H1 (cell line): ENCODE measurements at regions not wholly inside any gene's neighbourhood (a gene's known extent, or its start where the extent isn't known, plus 50 kb on each side); places are given as distances from the start of the nearest gene placed in this dataset.

Experiments used
- CTCF ChIA-PET: fragments of 300-600 bp; sonication (Branson Sonifier 250); formaldehyde crosslinking; loops from one replicate; lab custom pipeline; 2021; ENCODE audit not compliant: partially characterized antibody; lab: Charles Lee
- POLR2A ChIA-PET: fragments of 300-600 bp; sonication (Branson Sonifier 250); formaldehyde crosslinking; loops from one replicate; lab custom pipeline; 2021; ENCODE audit warnings: inconsistent platforms; ENCODE audit not compliant: partially characterized antibody; lab: Charles Lee
- DNase-seq, 2 experiments: peaks; one replicate each; pipeline versions ENCODE4 v3.0.0 to v3.0.0-alpha.2; 2010 to 2022; ENCODE audit warnings: low spot score in 2 of 2, low read depth in 1 of 2, mixed read lengths in 1 of 2
- FAIRE-seq: peaks from 2 replicates; lab custom pipeline; 2011; peaks lifted over from hg19 to GRCh38; lab: Jason Lieb, UNC
- H2AFZ ChIP-seq: 2 replicates; pipeline ENCODE4 v1.8.1; 2012; ENCODE audit warnings: low read length, inconsistent platforms
- H2AK5ac ChIP-seq: 2 replicates; pipeline ENCODE4 v1.6.1; 2013; ENCODE audit warnings: low read depth, low read length
- H2BK120ac ChIP-seq: replicated peaks from 2 replicates; pipeline ENCODE3; 2013; ENCODE audit warnings: low read depth, low read length, inconsistent platforms
- H2BK12ac ChIP-seq: 2 replicates; pipeline ENCODE4 v1.6.1; 2013; ENCODE audit warnings: low read depth, low read length
- H2BK15ac ChIP-seq: 2 replicates; pipeline ENCODE4 v1.6.1; 2013; ENCODE audit warnings: low read length
- H2BK20ac ChIP-seq: 2 replicates; pipeline ENCODE4 v1.6.1; 2013; ENCODE audit warnings: low read length
- H2BK5ac ChIP-seq: 2 replicates; pipeline ENCODE4 v1.6.1; 2013; ENCODE audit warnings: low read depth, low read length
- H3K14ac ChIP-seq: 2 replicates; pipeline ENCODE4 v1.6.1; 2013; ENCODE audit warnings: inconsistent platforms; ENCODE audit not compliant: insufficient read length
- H3K18ac ChIP-seq: 2 replicates; pipeline ENCODE4 v1.6.1; 2013; ENCODE audit warnings: low read length; ENCODE audit errors: extremely low read depth
- H3K23ac ChIP-seq: 2 replicates; pipeline ENCODE4 v1.6.1; 2013; ENCODE audit warnings: inconsistent platforms; ENCODE audit not compliant: insufficient read length
- H3K23me2 ChIP-seq: 2 replicates; pipeline ENCODE4 v1.6.1; 2013; ENCODE audit warnings: low read depth, low read length
- H3K27ac ChIP-seq: 2 replicates; pipeline ENCODE4 v1.6.1; 2011; ENCODE audit warnings: low read depth, low read length, inconsistent platforms
- H3K27me3 ChIP-seq, 4 experiments: replicated peaks in 1 of 4; 1 replicate in 1 of 4; 2 replicates in 3 of 4; pipeline versions ENCODE4 v1.6.1 to v1.8.1; 2011 to 2013; ENCODE audit warnings: low read length in 3 of 4, mild to moderate bottlenecking in 3 of 4, inconsistent platforms in 2 of 4, mixed read lengths in 2 of 4, moderate library complexity in 1 of 4; ENCODE audit not compliant: control insufficient read depth in 3 of 4, insufficient read depth in 3 of 4; ENCODE audit errors: extremely low read depth in 1 of 4
- H3K36me3 ChIP-seq, 4 experiments: 2 replicates each; pipeline versions ENCODE4 v1.6.1 to v1.8.1; 2011 to 2013; ENCODE audit warnings: mild to moderate bottlenecking in 4 of 4, low read length in 3 of 4, moderate library complexity in 2 of 4, control low read depth in 1 of 4, inconsistent platforms in 1 of 4; ENCODE audit not compliant: insufficient read depth in 4 of 4, control insufficient read depth in 2 of 4
- H3K4ac ChIP-seq: replicated peaks from 2 replicates; pipeline ENCODE3; 2013; ENCODE audit warnings: low read length, low read depth, mixed read lengths, inconsistent platforms; ENCODE audit not compliant: insufficient read length
- H3K4me1 ChIP-seq, 4 experiments: replicated peaks in 1 of 4; 1 replicate in 1 of 4; 2 replicates in 3 of 4; pipeline versions ENCODE4 v1.6.1 to v1.8.1; 2011 to 2013; ENCODE audit warnings: low read length in 3 of 4, inconsistent platforms in 2 of 4, mixed read lengths in 1 of 4; ENCODE audit not compliant: insufficient read depth in 4 of 4, control insufficient read depth in 3 of 4
- H3K4me2 ChIP-seq, 2 experiments: 2 replicates each; pipeline versions ENCODE4 v1.6.1 to v1.8.1; 2011 to 2013; ENCODE audit warnings: low read depth in 2 of 2, low read length in 2 of 2, control low read depth in 1 of 2, inconsistent platforms in 1 of 2, mild to moderate bottlenecking in 1 of 2; ENCODE audit not compliant: insufficient read depth in 1 of 2
- H3K4me3 ChIP-seq, 4 experiments: fragments of 200-600, 300-600 bp in 1 of 4; sonication (generic), shearing (Covaris generic), sonication (Bioruptor Twin) in 1 of 4; 2 replicates each; pipeline versions ENCODE4 v1.5.1 to v1.8.1; 2011 to 2016; ENCODE audit warnings: low read length in 4 of 4, low read depth in 3 of 4, control low read depth in 2 of 4, inconsistent platforms in 2 of 4, mild to moderate bottlenecking in 2 of 4, mixed read lengths in 1 of 4, moderate library complexity in 1 of 4; ENCODE audit not compliant: insufficient read depth in 2 of 4; ENCODE audit errors: extremely low read depth in 1 of 4
- H3K56ac ChIP-seq: replicated peaks from 2 replicates; pipeline ENCODE3; 2013; ENCODE audit warnings: low read depth, mild to moderate bottlenecking, mixed read lengths, low read length, inconsistent platforms; ENCODE audit not compliant: insufficient read length
- H3K79me1 ChIP-seq: 2 replicates; pipeline ENCODE4 v1.6.1; 2013; ENCODE audit warnings: low read depth, low read length, control low read depth
- H3K79me2 ChIP-seq, 2 experiments: 2 replicates each; pipeline versions ENCODE4 v1.6.1 to v1.8.1; 2012 to 2013; ENCODE audit warnings: low read length in 2 of 2, mild to moderate bottlenecking in 2 of 2, inconsistent platforms in 1 of 2; ENCODE audit not compliant: insufficient read depth in 2 of 2, control insufficient read depth in 1 of 2
- H3K9ac ChIP-seq, 4 experiments: replicated peaks in 1 of 4; 1 replicate in 1 of 4; 2 replicates in 3 of 4; pipeline versions ENCODE4 v1.6.1 to v1.8.1; 2011 to 2013; ENCODE audit warnings: low read depth in 3 of 4, low read length in 3 of 4, control low read depth in 2 of 4, mild to moderate bottlenecking in 2 of 4, moderate library complexity in 2 of 4, inconsistent platforms in 1 of 4; ENCODE audit errors: extremely low read depth in 1 of 4
- H3K9me3 ChIP-seq, 2 experiments: 2 replicates each; pipeline versions ENCODE4 v1.6.1 to v1.8.1; 2012 to 2013; ENCODE audit warnings: mild to moderate bottlenecking in 2 of 2, moderate library complexity in 2 of 2, control low read depth in 1 of 2, inconsistent platforms in 1 of 2, low read depth in 1 of 2, low read length in 1 of 2, mixed read lengths in 1 of 2; ENCODE audit not compliant: insufficient read depth in 2 of 2
- H4K20me1 ChIP-seq, 2 experiments: replicated peaks in 1 of 2; 2 replicates each; pipeline versions ENCODE3 to v1.8.1; 2011 to 2013; ENCODE audit warnings: inconsistent platforms in 2 of 2, low read length in 2 of 2, mild to moderate bottlenecking in 1 of 2; ENCODE audit not compliant: insufficient read depth in 2 of 2, control insufficient read depth in 1 of 2
- H4K5ac ChIP-seq: 2 replicates; pipeline ENCODE4 v1.6.1; 2013; ENCODE audit warnings: low read length, low read depth, mixed read lengths, inconsistent platforms; ENCODE audit not compliant: insufficient read length
- H4K8ac ChIP-seq: 2 replicates; pipeline ENCODE4 v1.8.0; 2013; ENCODE audit warnings: mild to moderate bottlenecking, moderate library complexity, low read length, inconsistent platforms; ENCODE audit not compliant: insufficient read depth; ENCODE audit errors: extremely low read depth
- H4K91ac ChIP-seq: replicated peaks from 2 replicates; pipeline ENCODE3; 2013; ENCODE audit warnings: low read length, mixed read lengths, inconsistent platforms; ENCODE audit not compliant: insufficient read length
- BRCA1 ChIP-seq: IDR thresholded peaks from 2 replicates; pipeline ENCODE4 v1.6.1; 2012; ENCODE audit warnings: low read depth, low read length, improper control_type of control experiment
- CHD1 ChIP-seq: IDR thresholded peaks from 2 replicates; pipeline ENCODE4 v1.6.1; 2012; ENCODE audit warnings: low read depth, low read length, improper control_type of control experiment
- CTCF ChIP-seq, 3 experiments: IDR thresholded peaks; 1 replicate in 2 of 3; 2 replicates in 1 of 3; pipeline versions ENCODE4 v1.5.1 to v1.6.1; 2011; ENCODE audit warnings: low read length in 3 of 3, mild to moderate bottlenecking in 3 of 3, inconsistent platforms in 2 of 3, low read depth in 1 of 3, moderate library complexity in 1 of 3; ENCODE audit not compliant: insufficient read depth in 1 of 3; ENCODE audit errors: control extremely low read depth in 1 of 3
- EGR1 ChIP-seq: IDR thresholded peaks from 2 replicates; pipeline ENCODE4 v1.6.1; 2011; ENCODE audit warnings: low read depth, low read length, borderline replicate concordance
- GABPA ChIP-seq: IDR thresholded peaks from 2 replicates; pipeline ENCODE4 v1.6.1; 2011; ENCODE audit warnings: mild to moderate bottlenecking, low read length, moderate library complexity, borderline replicate concordance; ENCODE audit not compliant: insufficient read depth
- JUN ChIP-seq: IDR thresholded peaks from 2 replicates; pipeline ENCODE4 v1.6.1; 2011; ENCODE audit warnings: low read depth, mild to moderate bottlenecking, improper control_type of control experiment, low read length
- KDM5A ChIP-seq: fragments of 200-600 bp; IDR thresholded peaks from 2 replicates; pipeline ENCODE4 v1.7.1; 2012; ENCODE audit warnings: mild to moderate bottlenecking, low read length, inconsistent platforms, mixed read lengths
- RFX5 ChIP-seq: IDR thresholded peaks from 2 replicates; pipeline ENCODE4 v1.6.1; 2011; ENCODE audit warnings: low read depth, low read length, improper control_type of control experiment, borderline replicate concordance
- SP1 ChIP-seq: IDR thresholded peaks from 2 replicates; pipeline ENCODE4 v1.6.1; 2011; ENCODE audit warnings: low read depth, low read length
- TCF12 ChIP-seq: IDR thresholded peaks from 2 replicates; pipeline ENCODE4 v1.6.1; 2011; ENCODE audit warnings: low read depth, mild to moderate bottlenecking, low read length
- WGBS, 2 experiments: shearing (Covaris generic) in 1 of 2; methylation state at CpG; one replicate each; pipeline versions ENCODE4 v1.1.6 to v1.1.7; 2013 to 2015; ENCODE audit warnings: low lambda C conversion rate in 2 of 2, mixed read lengths in 2 of 2, inconsistent platforms in 1 of 2, low coverage in 1 of 2, missing lambda C conversion rate in 1 of 2; ENCODE audit not compliant: insufficient replicate concordance in 2 of 2, insufficient coverage in 1 of 2, insufficient read length in 1 of 2; ENCODE audit errors: extremely low coverage in 1 of 2, missing lambda C conversion rate in 1 of 2; 5-methylcytosine and 5-hydroxymethylcytosine counted together

GRCh38 chr10:28948046-28948445, 270.7 kb downstream of the BAMBI start:
- Histone ChIP-seq H2BK20ac (no peak overlapping the region), H3K56ac (no peak overlapping the region), H3K18ac (no peak overlapping the region), H3K23me2 (no peaks in the 10 kb centered on the region), H3K79me2 (no peaks in the 10 kb centered on the region), H3K79me1 (no peaks in the 10 kb centered on the region), H2AK5ac (no peak overlapping the region), H3K27me3 (no peaks in the 10 kb centered on the region), H3K4me1 (no peaks in the 10 kb centered on the region), H2BK120ac (no peak overlapping the region), H3K9ac (no peak overlapping the region), H2AFZ (no peak overlapping the region), H4K8ac (no peak overlapping the region), H2BK15ac (no peak overlapping the region), H3K4me3 (no peak overlapping the region), H4K91ac (no peak overlapping the region), H3K9me3 (no peaks in the 10 kb centered on the region), H3K23ac (no peak overlapping the region), H3K27ac (no peak overlapping the region), H4K5ac (no peak overlapping the region), H4K20me1 (no peaks in the 10 kb centered on the region), H3K4me2 (no peak overlapping the region), H3K14ac (no peak overlapping the region), H3K4ac (no peak overlapping the region), H2BK12ac (no peak overlapping the region), H3K36me3 (no peaks in the 10 kb centered on the region), H2BK5ac (no peak overlapping the region)
- ChIA-PET POLR2A (interaction anchor here (1.2 kb wide), 1 partner anchor 9 kb away, joined by 4 read pairs; no protein-coding TSS in a partner anchor), CTCF (interaction anchor here (0.6 to 1.7 kb wide), 4 partner anchors 9 to 285 kb away, joined by 3 to 7 read pairs (median 4); no protein-coding TSS in a partner anchor)
- TF ChIP-seq JUN (no peak), BRCA1 (no peak), CTCF (IDR thresholded peaks at IDR 0.05; ENCODE audit: control extremely low read depth in 1 of 3, insufficient read depth in 1 of 3, low read depth in 1 of 3, low read length in 3 of 3) (no peak), CHD1 (no peak), SP1 (no peak), TCF12 (no peak), RFX5 (no peak), GABPA (no peak), KDM5A (no peak), EGR1 (no peak)
- DNase-seq (no peak), FAIRE-seq (no peak)
- WGBS, 2 experiments: 96% methylated on average over 1 of the region's 1 CpG; no CpG with 5 or more reads in 1 of the 2 experiments
